ENCODE measurements at regions not wholly inside any gene's neighbourhood (a gene's known extent, or its start where the extent isn't known, plus 50 kb on each side); places are given as distances from the start of the nearest gene placed in this dataset.
"Not testable (repeated sequence)": the region's sequence is repeated elsewhere in the genome, so short reads cannot be mapped to it uniquely, and the experiment has no call there.

GRCh38 chr17:20668316-20668715 is 88.8 kb downstream of the CDRT15L2 start:
- not testable (repeated sequence) for TF ChIP-seq CTCF, POLR2A (IDR thresholded peaks at IDR 0.05)
